ENCODE measurements at regions not wholly inside any gene's neighbourhood (a gene's known extent, or its start where the extent isn't known, plus 50 kb on each side); places are given as distances from the start of the nearest gene placed in this dataset.

DNA sequence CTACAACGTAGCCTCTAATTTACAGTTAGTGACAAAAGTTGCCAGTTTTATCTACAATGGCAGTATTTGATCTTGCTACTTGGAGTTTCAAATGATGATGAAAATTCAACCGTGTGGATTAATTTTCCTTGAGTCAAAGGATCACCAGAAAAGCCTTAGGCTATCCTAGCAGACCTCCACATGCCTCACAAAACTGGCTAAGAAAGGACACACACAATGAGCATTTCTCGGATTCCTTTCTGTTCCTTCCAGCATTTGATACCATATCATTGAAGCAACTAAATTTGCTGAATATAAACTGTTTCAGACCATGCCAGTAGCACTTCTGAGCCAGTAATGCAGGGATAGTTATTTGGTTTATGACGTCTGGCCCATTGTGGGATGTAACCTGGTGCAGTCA is 587.4 kb upstream of the MDFIC2 start:
- Mint-ChIP-seq H3K36me3 (ENCODE audit: insufficient read depth) (no peaks in the 10 kb centered on the region), H3K27ac (no peak overlapping the region), H3K27me3 (peaks cover 14 to 39% of the 10 kb centered on the region in 2 donors), H3K9me3 (no peaks in the 10 kb centered on the region), H3K4me1 (ENCODE audit: low read depth in 2 of 2) (no peaks in the 10 kb centered on the region), H3K4me3 (no peak overlapping the region)
- DNase-seq (no peak), ATAC-seq (replicated peaks) (no peak)

DNA sequence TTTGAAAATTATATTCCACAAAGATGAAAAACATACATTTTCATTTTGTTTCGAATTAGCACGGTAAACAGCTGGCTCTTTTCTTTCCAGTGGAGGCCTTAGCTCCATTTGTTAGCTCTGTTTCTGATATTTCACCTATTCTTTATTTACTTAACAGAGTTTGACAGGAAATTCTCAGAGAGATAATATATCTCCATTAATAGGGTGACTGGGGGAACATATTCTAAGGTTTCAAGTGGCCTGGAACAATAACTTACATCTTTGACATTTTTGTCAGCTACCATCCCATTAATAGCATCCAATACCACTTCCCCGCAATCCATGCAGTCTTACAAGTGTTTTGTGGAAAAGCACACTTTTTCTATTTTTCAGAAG is 577.6 kb upstream of the MDFIC2 start:
- peaks cover 0 to 5% of the 10 kb centered on the region in 2 donors for H3K27me3 Mint-ChIP-seq
- H3K9me3 Mint-ChIP-seq, result no peaks in the 10 kb centered on the region
- no peak for ATAC-seq (replicated peaks)
- no peak for DNase-seq
- no peaks in the 10 kb centered on the region for H3K4me1 Mint-ChIP-seq (ENCODE audit: low read depth in 2 of 2)
- no peak overlapping the region for H3K27ac Mint-ChIP-seq
- peaks cover 3% of the 10 kb centered on the region for H3K36me3 Mint-ChIP-seq (ENCODE audit: insufficient read depth)
- H3K4me3 Mint-ChIP-seq, result no peak overlapping the region

GRCh38 chr3:70889162-70890019 is 577.0 kb upstream of the MDFIC2 start:
- ATAC-seq (replicated peaks), result no peak
- Mint-ChIP-seq H3K27ac (no peak overlapping the region), H3K36me3 (ENCODE audit: insufficient read depth) (peaks cover 3% of the 10 kb centered on the region), H3K4me1 (ENCODE audit: low read depth in 2 of 2) (no peaks in the 10 kb centered on the region), H3K4me3 (no peak overlapping the region), H3K27me3 (peaks cover 0 to 5% of the 10 kb centered on the region in 2 donors), H3K9me3 (no peaks in the 10 kb centered on the region)
- no peak for DNase-seq

GRCh38 chr3:70885636-70886035 is 573.2 kb upstream of the MDFIC2 start:
- H3K4me1 Mint-ChIP-seq (ENCODE audit: low read depth in 2 of 2), result no peaks in the 10 kb centered on the region
- DNase-seq, result no peak
- H3K4me3 Mint-ChIP-seq, result no peak overlapping the region
- peaks cover under 1% of the 10 kb centered on the region for H3K36me3 Mint-ChIP-seq (ENCODE audit: insufficient read depth)
- peaks cover 27 to 32% of the 10 kb centered on the region in 2 donors for H3K27me3 Mint-ChIP-seq
- no peak for ATAC-seq (replicated peaks)
- no peak overlapping the region for H3K27ac Mint-ChIP-seq
- no peaks in the 10 kb centered on the region for H3K9me3 Mint-ChIP-seq

GRCh38 chr3:70882104-70882503 is 569.7 kb upstream of the MDFIC2 start:
- Mint-ChIP-seq H3K27ac (no peak overlapping the region), H3K27me3 (peaks cover 34 to 67% of the 10 kb centered on the region in 2 donors), H3K4me1 (ENCODE audit: low read depth in 2 of 2) (no peaks in the 10 kb centered on the region), H3K4me3 (no peak overlapping the region), H3K9me3 (peaks cover 1 to 7% of the 10 kb centered on the region in 2 donors), H3K36me3 (ENCODE audit: insufficient read depth) (no peaks in the 10 kb centered on the region)
- no peak for DNase-seq
- no peak for ATAC-seq (replicated peaks)

GRCh38 chr3:70880421-70880820 is 568.0 kb upstream of the MDFIC2 start:
- Mint-ChIP-seq H3K27ac (no peak overlapping the region), H3K27me3 (peaks cover 39 to 78% of the 10 kb centered on the region in 2 donors), H3K4me1 (ENCODE audit: low read depth in 2 of 2) (no peaks in the 10 kb centered on the region), H3K4me3 (no peak overlapping the region), H3K36me3 (ENCODE audit: insufficient read depth) (no peaks in the 10 kb centered on the region), H3K9me3 (peaks cover 1 to 7% of the 10 kb centered on the region in 2 donors)
- ATAC-seq (replicated peaks) (no peak), DNase-seq (no peak)

- no peak for ATAC-seq (replicated peaks)
- H3K9me3 Mint-ChIP-seq, result peaks cover 5 to 7% of the 10 kb centered on the region in 2 donors
These were observed 563.7 kb upstream of the MDFIC2 start for GRCh38 chr3:70876154-70876553.

GRCh38 chr3:70874196-70874595 is 561.8 kb upstream of the MDFIC2 start:
- ATAC-seq (replicated peaks), result no peak
- Mint-ChIP-seq H3K36me3 (ENCODE audit: insufficient read depth) (no peaks in the 10 kb centered on the region), H3K4me1 (ENCODE audit: low read depth in 2 of 2) (no peaks in the 10 kb centered on the region), H3K9me3 (peaks cover 4 to 5% of the 10 kb centered on the region in 2 donors), H3K27me3 (peaks cover 29 to 48% of the 10 kb centered on the region in 2 donors), H3K27ac (no peak overlapping the region), H3K4me3 (no peak overlapping the region)
- DNase-seq, result no peak

More at GRCh38 chr3:70876154-70876553, 563.7 kb upstream of the MDFIC2 start:
- Mint-ChIP-seq H3K4me1 (ENCODE audit: low read depth in 2 of 2) (no peaks in the 10 kb centered on the region), H3K4me3 (no peak overlapping the region), H3K36me3 (ENCODE audit: insufficient read depth) (no peaks in the 10 kb centered on the region), H3K27me3 (peaks cover 29 to 67% of the 10 kb centered on the region in 2 donors), H3K27ac (no peak overlapping the region)
- no peak for DNase-seq

DNA sequence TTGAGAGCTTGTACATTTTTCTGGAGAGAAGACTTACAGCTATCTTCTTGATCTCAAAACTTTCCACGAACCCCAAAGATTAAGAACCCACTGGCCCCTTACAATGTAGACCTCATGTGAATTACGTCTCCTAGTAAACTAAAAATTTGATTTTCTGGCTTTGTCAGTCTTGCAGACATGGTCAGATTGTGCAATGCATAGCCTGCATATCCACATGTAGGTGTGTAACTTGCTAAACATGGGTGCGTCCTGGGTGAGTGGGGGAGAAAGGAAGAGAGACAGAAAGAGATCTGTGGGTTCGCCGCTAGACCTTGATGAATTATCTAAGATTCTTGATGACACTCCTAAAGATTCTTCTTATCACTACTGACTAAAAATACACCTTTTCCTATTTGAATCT is 561.2 kb upstream of the MDFIC2 start:
- Mint-ChIP-seq H3K4me3 (no peak overlapping the region), H3K36me3 (ENCODE audit: insufficient read depth) (peaks cover 2% of the 10 kb centered on the region), H3K27ac (no peak overlapping the region), H3K4me1 (ENCODE audit: low read depth in 2 of 2) (no peaks in the 10 kb centered on the region), H3K9me3 (peaks cover 0 to 5% of the 10 kb centered on the region in 2 donors), H3K27me3 (peaks cover 31 to 42% of the 10 kb centered on the region in 2 donors)
- DNase-seq, result no peak
- ATAC-seq (replicated peaks), result no peak

DNA sequence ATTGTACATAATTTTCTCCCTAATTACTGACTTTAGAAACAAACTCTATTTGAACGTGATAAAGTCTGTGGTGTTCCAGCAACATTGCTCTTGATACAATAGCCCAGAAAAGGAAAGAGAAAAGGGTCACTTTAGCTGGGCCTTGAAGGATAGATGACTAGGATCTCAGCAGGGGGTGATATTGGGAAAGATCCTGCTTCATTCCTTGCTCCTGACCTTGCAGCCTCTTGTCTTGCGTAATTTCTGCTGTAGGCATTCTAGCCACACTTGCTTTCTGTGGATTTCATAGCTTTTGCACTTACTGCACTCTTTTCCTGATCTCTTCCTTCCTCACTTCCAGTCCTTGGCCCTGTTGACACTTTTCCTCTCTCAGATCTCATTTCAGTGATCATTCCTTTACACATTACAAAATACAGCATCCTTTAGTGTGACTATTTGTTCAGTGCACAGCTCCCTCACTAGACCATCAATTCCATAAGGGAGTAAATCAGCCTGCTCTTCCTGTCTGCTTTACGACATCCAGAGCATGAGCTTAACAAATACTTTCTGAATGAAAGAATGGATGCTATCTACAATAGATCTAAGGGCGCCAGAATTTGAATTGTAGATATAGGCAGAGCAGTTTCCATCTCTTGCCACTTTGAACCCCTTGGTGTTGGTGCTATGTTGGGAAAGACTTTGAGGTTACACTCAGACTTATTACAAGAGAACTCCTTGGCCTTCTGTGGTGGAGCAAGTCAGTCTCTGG is 559.6 kb upstream of the MDFIC2 start:
- no peaks in the 10 kb centered on the region for H3K4me1 Mint-ChIP-seq (ENCODE audit: low read depth in 2 of 2)
- peaks cover 0 to 3% of the 10 kb centered on the region in 2 donors for H3K9me3 Mint-ChIP-seq
- peaks cover 26 to 36% of the 10 kb centered on the region in 2 donors for H3K27me3 Mint-ChIP-seq
- DNase-seq (no peak), ATAC-seq (replicated peaks) (no peak)
- no peak overlapping the region for H3K27ac Mint-ChIP-seq
- H3K36me3 Mint-ChIP-seq (ENCODE audit: insufficient read depth), result peaks cover 2% of the 10 kb centered on the region
- no peak overlapping the region for H3K4me3 Mint-ChIP-seq

DNA sequence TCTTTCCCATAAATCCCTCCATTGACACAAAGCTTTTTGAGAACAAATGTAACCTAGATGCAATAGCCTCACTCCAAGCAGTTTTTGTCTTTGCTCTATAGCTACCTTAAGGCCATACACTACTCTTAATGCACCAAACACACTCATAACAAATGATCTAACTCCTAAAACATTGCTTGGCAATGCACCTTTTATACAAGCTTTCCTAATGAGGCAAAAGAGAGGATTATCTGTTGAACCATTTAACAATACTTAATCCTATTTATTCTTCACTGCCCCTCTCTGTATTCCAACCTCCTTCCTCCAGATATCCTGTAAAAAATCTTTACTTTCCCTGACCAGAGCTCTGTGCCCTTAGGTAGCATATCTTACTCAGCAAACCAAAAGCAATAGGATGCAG is 558.1 kb upstream of the MDFIC2 start:
- H3K4me1 Mint-ChIP-seq (ENCODE audit: low read depth in 2 of 2), result no peaks in the 10 kb centered on the region
- no peak overlapping the region for H3K4me3 Mint-ChIP-seq
- H3K27me3 Mint-ChIP-seq, result peaks cover 16 to 32% of the 10 kb centered on the region in 2 donors
- ATAC-seq (replicated peaks) (no peak), DNase-seq (no peak)
- peaks cover 0 to 3% of the 10 kb centered on the region in 2 donors for H3K9me3 Mint-ChIP-seq
- H3K36me3 Mint-ChIP-seq (ENCODE audit: insufficient read depth), result peaks cover 2% of the 10 kb centered on the region
- no peak overlapping the region for H3K27ac Mint-ChIP-seq

- Mint-ChIP-seq H3K4me3 (no peak overlapping the region), H3K9me3 (peaks cover 0 to 3% of the 10 kb centered on the region in 2 donors), H3K4me1 (ENCODE audit: low read depth in 2 of 2) (no peaks in the 10 kb centered on the region), H3K36me3 (ENCODE audit: insufficient read depth) (peaks cover 2% of the 10 kb centered on the region), H3K27me3 (peaks cover 0 to 43% of the 10 kb centered on the region in 2 donors), H3K27ac (no peak overlapping the region)
- ATAC-seq (replicated peaks) (no peak), DNase-seq (no peak)
These were observed 556.1 kb upstream of the MDFIC2 start for GRCh38 chr3:70868561-70868960.

DNA sequence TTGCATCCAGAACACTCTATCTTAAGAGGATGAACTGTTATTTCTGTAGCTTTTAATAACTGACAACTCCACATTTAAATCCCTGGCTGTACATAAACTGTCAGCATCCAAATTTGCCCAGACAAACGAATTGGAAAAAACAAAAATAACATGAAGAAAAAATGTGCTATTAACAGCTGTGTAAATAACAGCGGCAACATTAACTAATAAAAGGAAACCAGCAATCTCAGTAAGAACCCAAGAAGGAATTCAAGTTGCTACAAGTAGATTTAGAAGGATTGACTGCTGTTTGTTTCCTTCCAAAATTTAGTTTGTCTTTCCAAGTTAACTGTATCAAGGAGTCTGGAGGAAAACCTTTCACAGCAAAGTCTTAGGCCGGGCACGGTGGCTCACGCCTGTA is 550.6 kb upstream of the MDFIC2 start:
- H3K4me3 Mint-ChIP-seq, result no peak overlapping the region
- no peak overlapping the region for H3K27ac Mint-ChIP-seq
- H3K36me3 Mint-ChIP-seq (ENCODE audit: insufficient read depth), result no peaks in the 10 kb centered on the region
- no peaks in the 10 kb centered on the region for H3K9me3 Mint-ChIP-seq
- no peak for DNase-seq
- no peak for ATAC-seq (replicated peaks)
- H3K27me3 Mint-ChIP-seq, result peaks cover 28 to 36% of the 10 kb centered on the region in 2 donors
- H3K4me1 Mint-ChIP-seq (ENCODE audit: low read depth in 2 of 2), result no peaks in the 10 kb centered on the region

DNA sequence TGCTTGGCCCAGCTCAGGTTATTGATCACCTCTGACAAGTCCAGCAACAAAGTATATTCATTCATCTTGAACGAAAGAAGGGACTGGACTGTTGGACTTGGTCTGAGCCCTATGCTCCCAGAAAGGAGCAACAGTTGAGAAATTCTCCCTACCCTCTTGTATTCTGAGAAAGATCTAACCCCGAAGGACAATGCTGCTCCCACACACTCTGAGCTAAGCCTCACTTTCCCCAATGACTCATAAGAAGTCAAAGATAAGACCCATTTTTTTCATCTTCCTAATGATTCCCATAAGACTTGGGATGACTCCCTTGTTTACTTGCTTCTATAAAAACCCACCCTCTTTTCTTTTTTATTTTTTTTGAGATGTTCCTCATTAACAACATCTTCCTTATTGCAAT is 549.4 kb upstream of the MDFIC2 start:
- Mint-ChIP-seq H3K9me3 (no peaks in the 10 kb centered on the region), H3K4me3 (no peak overlapping the region), H3K36me3 (ENCODE audit: insufficient read depth) (no peaks in the 10 kb centered on the region), H3K27ac (no peak overlapping the region), H3K27me3 (peaks cover 29 to 36% of the 10 kb centered on the region in 2 donors), H3K4me1 (ENCODE audit: low read depth in 2 of 2) (no peaks in the 10 kb centered on the region)
- DNase-seq (no peak), ATAC-seq (replicated peaks) (no peak)
